Stimulated activated memory B cell treated with anti-CD40 and anti-IgM and Interleukin-4, amounts not matched to agents 10 μg/mL and 1 μg/mL and 100 μg/mL, for 72 hours (primary cell): ENCODE measurements at regions not wholly inside any gene's neighbourhood (a gene's known extent, or its start where the extent isn't known, plus 50 kb on each side); places are given as distances from the start of the nearest gene placed in this dataset.
"Not testable (repeated sequence)": the region's sequence is repeated elsewhere in the genome, so short reads cannot be mapped to it uniquely, and the experiment has no call there.

Source experiments
- ATAC-seq: fragments of 150-1000 bp; cut with Tn5 transposase; 2 replicates; pipeline ENCODE4 v1.10.0; 2021
- H3K27ac Mint-ChIP-seq: one replicate; pipeline ENCODE4 v1.8.0; 2022; ENCODE audit warnings: mild to moderate bottlenecking, mixed read lengths
- H3K27me3 Mint-ChIP-seq: one replicate; pipeline ENCODE4 v1.8.0; 2022; ENCODE audit warnings: mixed read lengths
- H3K36me3 Mint-ChIP-seq: one replicate; pipeline ENCODE4 v1.8.0; 2022; ENCODE audit warnings: mixed read lengths
- H3K4me1 Mint-ChIP-seq: one replicate; pipeline ENCODE4 v1.8.0; 2022; ENCODE audit warnings: mixed read lengths
- H3K4me3 Mint-ChIP-seq: one replicate; pipeline ENCODE4 v1.8.0; 2022; ENCODE audit warnings: mild to moderate bottlenecking, moderate library complexity, mixed read lengths
- H3K9me3 Mint-ChIP-seq: one replicate; pipeline ENCODE4 v1.8.0; 2022; ENCODE audit warnings: mixed read lengths

DNA sequence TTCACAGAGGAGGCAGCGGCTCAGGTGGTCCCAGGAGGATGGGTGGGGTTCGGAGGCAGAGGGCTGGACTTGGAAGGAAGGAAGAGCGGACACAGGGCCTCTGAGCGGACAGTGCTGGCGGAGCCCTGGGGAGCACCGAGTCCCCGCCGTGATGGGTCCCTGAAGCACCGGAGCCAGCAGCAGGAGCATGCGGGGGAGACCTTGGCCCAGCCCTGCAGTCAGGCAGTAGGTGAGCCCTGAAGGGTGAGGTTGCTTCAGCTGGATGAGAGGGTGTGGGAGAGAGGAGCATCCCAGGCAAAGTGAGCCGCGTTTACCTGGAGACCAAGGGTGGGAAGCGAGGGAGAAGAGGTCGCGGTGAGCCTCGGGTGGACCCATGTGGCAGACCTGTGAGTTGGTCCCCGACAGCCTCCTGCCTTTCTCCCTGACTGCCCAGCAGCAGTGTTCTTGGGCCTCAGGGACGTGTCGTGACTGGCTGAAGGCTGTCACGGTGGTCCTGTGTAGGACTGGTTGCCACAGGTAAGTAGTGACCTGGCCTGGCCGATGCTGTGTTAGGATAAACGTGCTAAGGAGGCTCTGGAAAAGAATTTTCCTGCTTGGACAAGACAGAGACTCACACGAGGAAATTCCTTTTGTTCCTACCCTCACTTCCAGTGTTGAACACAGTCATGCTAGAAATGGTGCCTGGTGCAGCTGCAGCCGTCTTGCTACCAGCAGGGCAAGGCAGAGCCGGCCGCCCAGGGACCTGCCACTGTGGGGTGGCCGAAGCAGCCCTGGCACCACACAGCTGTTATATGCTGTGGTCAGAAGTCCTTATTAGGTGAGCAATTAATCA lies 73.0 kb downstream of the RRM2 start:
- Mint-ChIP-seq H3K4me1 (peaks cover 11% of the 10 kb centered on the region), H3K27me3 (no peaks in the 10 kb centered on the region), H3K27ac (no peak overlapping the region), H3K36me3 (no peaks in the 10 kb centered on the region), H3K4me3 (no peak overlapping the region), H3K9me3 (peaks cover 2% of the 10 kb centered on the region)
- ATAC-seq: no peak

DNA sequence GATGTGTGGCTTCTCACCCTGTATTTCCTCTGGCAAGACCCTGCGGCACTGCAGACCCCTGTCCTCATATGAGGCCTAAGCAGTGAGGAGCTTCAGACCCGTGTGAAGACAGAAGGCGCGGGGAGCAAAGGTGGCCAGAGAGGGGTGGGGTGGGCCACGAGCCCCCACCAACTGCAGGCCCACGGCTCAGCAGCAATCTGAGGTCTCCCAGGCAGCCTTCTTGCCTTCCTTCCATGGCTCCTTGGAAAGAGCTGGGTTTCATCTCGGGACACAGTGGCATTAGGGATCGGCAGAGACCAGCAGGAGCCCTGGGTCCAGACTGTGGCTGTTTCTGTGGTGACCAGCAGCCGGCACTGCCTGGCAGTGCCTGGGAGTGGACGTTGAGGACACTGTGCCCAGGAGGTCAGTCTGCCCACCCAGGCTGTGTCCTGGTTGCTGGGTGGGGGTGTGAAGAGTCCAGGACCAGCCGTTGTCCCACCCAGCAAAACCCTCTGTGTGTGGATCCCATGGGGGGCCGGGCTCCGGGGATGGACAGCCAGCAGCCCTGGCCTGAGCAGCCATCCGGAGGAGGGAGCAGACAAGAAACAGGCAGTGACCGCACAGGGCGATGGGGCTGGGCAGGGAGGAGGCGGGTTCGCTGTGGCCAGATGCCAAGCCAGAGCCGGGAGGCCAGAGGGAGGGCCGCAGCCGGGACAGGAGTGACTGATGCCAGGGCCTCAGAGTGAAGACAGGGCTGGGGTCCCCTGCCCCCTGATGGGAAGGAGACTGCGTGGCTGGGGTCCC lies 73.8 kb downstream of the RRM2 start:
- no peak for ATAC-seq
- Mint-ChIP-seq H3K27me3 (no peaks in the 10 kb centered on the region), H3K36me3 (no peaks in the 10 kb centered on the region), H3K27ac (no peak overlapping the region), H3K9me3 (no peaks in the 10 kb centered on the region), H3K4me3 (no peak overlapping the region), H3K4me1 (peaks cover 3% of the 10 kb centered on the region)

DNA sequence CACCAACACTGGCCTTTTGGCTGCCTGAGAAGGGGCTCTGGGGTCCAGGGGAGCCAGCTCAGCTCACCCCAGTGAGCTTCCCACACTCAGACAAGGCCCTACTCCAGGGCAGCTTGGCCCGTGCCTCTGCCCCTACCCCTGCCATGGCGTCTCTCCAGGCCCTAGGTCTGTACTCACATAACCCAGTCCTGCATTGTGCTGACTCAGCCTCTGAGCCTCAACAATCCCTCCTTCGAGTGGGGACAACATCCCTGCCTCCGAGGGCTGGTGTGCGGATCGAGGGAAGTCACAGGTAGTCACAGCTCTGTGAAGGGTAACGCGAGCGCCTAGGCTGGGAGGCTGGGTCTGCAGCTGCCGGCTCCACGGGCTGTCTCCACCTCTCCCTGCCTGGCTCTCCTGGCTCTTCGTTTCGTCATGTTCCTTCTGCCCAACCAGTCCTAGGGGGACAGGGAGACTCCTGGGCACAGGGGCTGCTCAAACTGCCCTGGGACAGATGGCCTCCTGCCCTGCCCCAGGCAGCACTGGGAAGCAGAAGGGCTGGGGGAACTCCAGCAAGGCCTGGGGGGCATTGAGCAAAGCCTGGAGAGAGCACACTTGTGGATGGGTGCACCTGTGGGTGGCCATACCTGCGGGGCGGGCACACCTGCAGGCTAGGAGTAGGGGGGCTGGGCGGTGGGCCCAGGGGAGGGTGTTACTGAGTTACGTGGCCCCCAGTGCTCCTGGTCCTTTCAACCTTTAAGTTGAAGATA lies 74.6 kb downstream of the RRM2 start:
- ATAC-seq: no peak
- H3K4me3 Mint-ChIP-seq: no peak overlapping the region
- no peaks in the 10 kb centered on the region for H3K9me3 Mint-ChIP-seq
- H3K4me1 Mint-ChIP-seq: no peaks in the 10 kb centered on the region
- H3K27ac Mint-ChIP-seq: no peak overlapping the region
- no peaks in the 10 kb centered on the region for H3K27me3 Mint-ChIP-seq
- H3K36me3 Mint-ChIP-seq: no peaks in the 10 kb centered on the region

DNA sequence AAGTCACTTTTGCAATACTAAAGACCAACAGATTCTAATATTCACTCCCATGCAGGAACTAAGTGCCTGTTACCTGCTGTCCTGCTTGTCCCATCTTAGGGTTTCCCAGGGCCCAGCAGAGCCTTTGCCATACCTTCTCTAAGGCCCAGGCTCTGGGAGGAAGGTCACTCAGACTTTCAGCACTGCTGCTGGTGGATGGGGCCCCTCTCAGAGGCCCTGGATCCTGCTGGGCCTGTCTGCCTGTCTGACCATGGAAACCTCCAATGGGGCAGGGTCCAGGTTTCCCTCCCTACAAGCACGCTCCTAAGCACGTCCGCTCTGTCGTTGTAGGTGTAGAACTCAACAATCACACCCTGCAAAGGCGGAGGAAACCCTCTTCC lies 75.1 kb downstream of the RRM2 start:
- no peak overlapping the region for H3K27ac Mint-ChIP-seq
- H3K9me3 Mint-ChIP-seq: no peaks in the 10 kb centered on the region
- no peak for ATAC-seq

DNA sequence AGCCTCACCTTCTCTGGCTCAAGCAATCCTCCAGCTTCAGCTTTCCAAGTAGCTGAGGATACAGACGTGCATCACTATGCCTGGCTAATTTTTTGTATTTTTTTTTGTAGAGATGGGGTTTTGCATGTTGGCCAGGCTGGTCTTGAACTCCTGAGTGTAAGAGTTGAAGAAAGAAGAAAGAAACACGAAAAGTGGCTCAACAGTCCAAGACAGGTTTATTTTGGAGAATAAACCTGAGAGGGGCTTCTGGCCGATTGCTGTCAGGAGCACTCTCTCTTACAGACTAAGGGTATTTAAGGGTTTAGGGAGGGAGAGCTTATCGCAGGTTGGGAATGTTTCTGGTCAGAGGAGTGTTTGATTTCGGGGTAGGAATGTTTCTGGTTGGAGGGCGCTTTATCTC lies 75.9 kb downstream of the RRM2 start:
- H3K36me3 Mint-ChIP-seq, H3K27me3 Mint-ChIP-seq, H3K27ac Mint-ChIP-seq, ATAC-seq, H3K4me3 Mint-ChIP-seq, H3K4me1 Mint-ChIP-seq, H3K9me3 Mint-ChIP-seq: not testable (repeated sequence)

More for the DNA sequence above, 75.1 kb downstream of the RRM2 start:
- Mint-ChIP-seq H3K4me3 (no peak overlapping the region), H3K36me3 (no peaks in the 10 kb centered on the region), H3K4me1 (no peaks in the 10 kb centered on the region), H3K27me3 (no peaks in the 10 kb centered on the region)

DNA sequence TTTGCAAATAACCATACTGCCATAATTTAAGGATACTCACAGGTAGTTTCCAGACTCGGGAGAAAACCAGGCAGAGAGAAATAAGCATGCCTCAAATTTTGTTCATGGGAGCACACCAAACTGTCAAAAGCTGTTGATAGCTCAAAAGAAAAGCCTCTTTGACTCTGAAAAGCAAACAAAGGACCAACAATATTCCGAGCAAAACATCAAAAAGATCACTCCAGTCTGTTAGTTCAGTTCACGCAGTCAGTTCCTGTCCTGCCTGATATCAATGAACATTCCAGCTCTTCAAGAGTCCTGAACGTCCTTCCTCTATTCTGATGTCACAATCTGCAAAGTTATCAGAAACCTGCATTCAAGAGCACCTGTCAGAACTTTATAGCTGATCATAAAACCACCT lies 78.7 kb downstream of the RRM2 start:
- Mint-ChIP-seq H3K36me3 (no peaks in the 10 kb centered on the region), H3K4me3 (no peak overlapping the region), H3K27me3 (no peaks in the 10 kb centered on the region), H3K27ac (no peak overlapping the region), H3K4me1 (no peaks in the 10 kb centered on the region), H3K9me3 (no peaks in the 10 kb centered on the region)
- ATAC-seq: no peak

DNA sequence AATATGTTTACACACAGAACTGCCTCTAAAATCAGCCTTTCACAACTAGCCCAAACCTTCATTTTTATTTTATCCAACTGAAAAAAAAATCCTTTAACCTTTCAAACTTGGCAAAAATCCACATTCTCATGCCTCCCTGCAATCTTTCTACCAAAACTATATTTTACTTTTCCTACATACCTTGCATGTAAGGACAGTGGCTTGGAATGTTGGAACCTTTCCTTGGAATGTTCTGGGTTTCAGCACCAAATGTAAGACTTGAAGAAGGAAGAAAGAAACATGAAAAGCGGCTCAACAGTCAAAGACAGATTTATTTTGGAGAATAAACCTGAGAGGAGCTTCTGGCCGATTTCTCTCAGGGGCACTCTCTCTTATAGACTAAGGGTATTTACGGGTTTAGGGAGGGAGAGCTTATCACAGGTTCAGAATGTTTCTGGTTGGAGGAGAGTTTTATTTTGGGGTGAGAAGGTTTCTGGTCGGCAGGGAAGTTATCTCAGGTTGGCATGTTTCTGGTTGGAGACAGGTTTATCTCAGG lies 79.7 kb downstream of the RRM2 start:
- Mint-ChIP-seq H3K36me3 (no peaks in the 10 kb centered on the region), H3K4me1 (no peaks in the 10 kb centered on the region), H3K4me3 (no peak overlapping the region), H3K9me3 (no peaks in the 10 kb centered on the region), H3K27ac (no peak overlapping the region), H3K27me3 (no peaks in the 10 kb centered on the region)
- ATAC-seq: no peak

DNA sequence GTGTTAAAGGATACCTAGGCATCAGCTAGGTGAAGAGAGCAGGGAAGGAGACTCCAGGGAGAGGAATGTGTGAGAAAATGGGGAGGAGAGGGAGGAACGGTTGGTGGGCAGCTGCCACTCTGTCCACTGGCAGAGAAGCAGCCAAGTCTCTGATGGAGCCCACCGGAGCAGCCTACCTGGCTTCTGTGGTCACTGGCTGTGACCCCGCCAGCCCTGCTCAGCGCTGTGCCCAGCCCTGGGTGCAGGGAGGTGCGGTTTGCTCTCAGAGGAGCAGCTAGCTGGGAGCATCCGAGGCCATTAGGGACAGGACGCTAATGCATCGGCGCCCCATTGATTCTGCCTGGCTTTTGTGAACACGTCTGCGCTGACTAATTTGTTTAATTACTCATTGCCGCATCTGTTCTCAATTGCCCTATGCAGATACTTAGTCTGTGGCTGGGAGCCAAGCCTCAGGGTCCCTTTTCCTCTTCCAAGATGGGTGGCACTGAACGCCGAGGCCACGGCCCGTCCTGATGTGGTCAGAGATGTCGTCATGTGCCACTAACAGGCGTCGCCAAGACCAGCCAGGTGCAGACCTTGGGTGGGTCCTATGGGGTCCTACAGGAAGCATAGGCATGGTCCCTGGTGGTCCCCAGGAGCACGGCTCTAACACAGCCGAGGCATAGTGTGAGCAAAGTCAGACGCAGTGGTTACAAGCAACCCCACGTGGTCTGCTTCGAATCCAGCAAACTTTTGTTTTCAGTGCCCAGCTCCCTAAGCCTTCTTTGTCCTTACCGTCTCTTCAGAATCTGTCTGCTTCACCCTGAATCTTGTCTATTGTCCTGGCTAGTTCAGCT lies 82.0 kb downstream of the RRM2 start:
- H3K4me1 Mint-ChIP-seq: no peaks in the 10 kb centered on the region
- no peak overlapping the region for H3K27ac Mint-ChIP-seq
- no peak overlapping the region for H3K4me3 Mint-ChIP-seq
- no peaks in the 10 kb centered on the region for H3K27me3 Mint-ChIP-seq
- no peaks in the 10 kb centered on the region for H3K9me3 Mint-ChIP-seq
- ATAC-seq: peak; percentile 31
- H3K36me3 Mint-ChIP-seq: no peaks in the 10 kb centered on the region

DNA sequence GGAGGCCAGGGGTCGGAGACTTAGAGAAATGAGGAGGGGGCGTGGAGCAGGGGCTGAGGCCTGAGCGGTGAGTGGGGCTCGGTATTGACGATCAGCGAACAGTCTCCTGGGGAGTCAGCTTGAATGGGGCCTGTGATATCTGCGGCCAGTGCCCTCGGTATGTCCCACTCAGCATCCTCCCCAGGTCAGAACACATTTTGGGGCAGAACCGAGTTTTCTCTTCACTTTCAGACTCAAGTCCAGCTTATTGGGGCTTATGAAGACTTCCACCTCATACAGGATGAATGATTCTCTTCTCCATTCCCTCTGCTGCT lies 82.6 kb downstream of the RRM2 start:
- no peaks in the 10 kb centered on the region for H3K9me3 Mint-ChIP-seq
- H3K36me3 Mint-ChIP-seq: no peaks in the 10 kb centered on the region
- no peaks in the 10 kb centered on the region for H3K27me3 Mint-ChIP-seq
- H3K4me3 Mint-ChIP-seq: no peak overlapping the region
- H3K4me1 Mint-ChIP-seq: no peaks in the 10 kb centered on the region
- no peak for ATAC-seq
- no peak overlapping the region for H3K27ac Mint-ChIP-seq

DNA sequence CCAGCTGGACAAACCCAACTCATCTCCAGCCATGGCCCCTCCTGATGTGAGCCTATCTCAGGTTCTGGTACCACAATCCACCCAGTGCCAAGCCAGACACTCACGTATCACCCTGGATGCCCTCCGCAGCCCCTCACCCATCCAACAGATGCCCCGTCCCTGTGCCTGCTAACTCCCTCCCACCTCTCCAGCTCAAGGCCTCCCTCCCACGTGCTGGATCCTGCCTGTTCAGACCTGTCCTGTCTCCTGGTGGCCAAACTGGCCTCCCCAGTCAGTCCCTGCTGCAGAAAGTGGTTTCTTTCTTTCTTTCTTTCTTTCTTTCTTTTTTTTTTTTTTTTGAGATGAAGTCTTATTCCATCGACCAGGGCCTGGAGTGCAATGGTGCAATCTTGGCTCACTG lies 86.2 kb downstream of the RRM2 start:
- Mint-ChIP-seq H3K9me3 (no peaks in the 10 kb centered on the region), H3K4me3 (no peak overlapping the region), H3K27me3 (no peaks in the 10 kb centered on the region), H3K36me3 (no peaks in the 10 kb centered on the region), H3K4me1 (no peaks in the 10 kb centered on the region), H3K27ac (no peak overlapping the region)
- ATAC-seq: no peak

DNA sequence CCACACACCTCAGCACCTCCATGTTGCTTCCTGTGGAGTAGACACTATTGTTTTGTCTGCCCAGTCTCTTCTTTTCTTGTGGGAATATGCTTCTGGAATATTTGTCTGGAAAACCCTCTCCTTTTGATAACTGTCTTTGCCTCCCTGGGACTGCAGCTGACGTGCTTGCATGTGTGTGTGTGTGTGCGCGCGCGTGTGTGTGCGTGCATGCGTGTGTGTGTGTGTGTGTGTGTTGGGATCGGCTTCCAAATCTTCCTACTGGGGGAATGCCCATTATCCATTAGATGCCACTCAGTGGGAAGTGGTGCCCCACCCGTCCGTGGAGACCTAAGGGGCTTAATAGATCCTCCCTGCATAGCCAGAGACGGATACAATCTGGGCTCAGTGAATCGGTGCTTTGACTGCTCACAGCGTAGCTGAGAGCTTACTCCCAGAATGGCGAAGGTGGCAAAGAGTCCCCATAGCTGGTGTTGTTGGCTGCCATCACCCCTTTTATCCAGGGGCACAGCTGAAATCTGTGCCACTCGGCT lies 86.9 kb downstream of the RRM2 start:
- Mint-ChIP-seq H3K9me3 (no peaks in the 10 kb centered on the region), H3K4me1 (no peaks in the 10 kb centered on the region), H3K36me3 (no peaks in the 10 kb centered on the region), H3K27me3 (no peaks in the 10 kb centered on the region), H3K27ac (no peak overlapping the region), H3K4me3 (no peak overlapping the region)
- ATAC-seq: no peak

DNA sequence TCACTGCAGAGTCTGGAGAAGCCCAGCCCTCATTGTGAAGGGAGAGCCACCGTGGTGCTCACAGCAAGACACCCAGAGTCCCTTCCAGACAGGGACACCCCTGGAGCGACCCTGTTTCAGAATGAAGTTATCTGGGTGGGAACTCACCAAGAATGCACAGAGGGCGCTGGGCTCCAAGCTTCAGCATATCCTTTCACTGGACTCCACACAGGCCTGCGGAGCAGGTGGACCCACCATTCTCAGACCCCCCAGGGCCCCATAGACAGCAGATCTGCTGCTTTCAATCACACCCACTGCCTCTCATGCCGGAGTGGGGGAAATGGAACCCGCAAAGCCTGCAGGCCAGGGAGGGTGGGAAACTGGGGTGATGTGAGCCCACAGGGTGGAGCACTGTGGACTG lies 87.8 kb downstream of the RRM2 start:
- Mint-ChIP-seq H3K4me3 (no peak overlapping the region), H3K27me3 (no peaks in the 10 kb centered on the region), H3K4me1 (no peaks in the 10 kb centered on the region), H3K36me3 (no peaks in the 10 kb centered on the region), H3K9me3 (no peaks in the 10 kb centered on the region), H3K27ac (no peak overlapping the region)
- no peak for ATAC-seq

DNA sequence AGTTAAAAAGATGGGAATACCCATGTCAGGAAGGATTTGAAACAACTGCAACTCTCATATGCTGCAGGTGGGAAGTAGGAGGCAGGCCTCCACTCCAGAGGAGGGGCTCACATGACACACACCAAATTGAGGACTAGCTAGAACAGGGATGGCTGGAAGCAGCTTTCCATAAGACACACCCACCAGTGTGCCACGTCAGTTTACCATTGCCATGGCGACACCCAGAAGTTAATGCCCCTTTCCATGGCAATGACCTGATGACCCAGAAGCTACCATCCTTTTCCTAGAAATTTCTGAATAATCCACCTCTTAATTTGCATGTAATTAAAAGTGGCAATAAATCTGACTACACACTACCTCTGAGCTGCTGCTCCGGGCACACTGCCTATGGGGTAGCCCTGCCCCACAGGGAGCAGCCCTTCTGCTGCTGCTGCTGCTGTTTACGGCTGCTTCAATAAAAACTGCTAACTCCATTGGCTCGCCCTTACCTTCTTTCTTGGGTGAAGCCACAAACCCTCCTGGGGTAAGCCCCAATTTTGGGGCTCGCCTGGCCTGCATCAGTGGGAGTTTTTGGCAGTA lies 89.4 kb downstream of the RRM2 start:
- no peak for ATAC-seq
- Mint-ChIP-seq H3K4me3 (no peak overlapping the region), H3K27ac (no peak overlapping the region), H3K27me3 (no peaks in the 10 kb centered on the region), H3K36me3 (no peaks in the 10 kb centered on the region), H3K4me1 (no peaks in the 10 kb centered on the region), H3K9me3 (no peaks in the 10 kb centered on the region)

DNA sequence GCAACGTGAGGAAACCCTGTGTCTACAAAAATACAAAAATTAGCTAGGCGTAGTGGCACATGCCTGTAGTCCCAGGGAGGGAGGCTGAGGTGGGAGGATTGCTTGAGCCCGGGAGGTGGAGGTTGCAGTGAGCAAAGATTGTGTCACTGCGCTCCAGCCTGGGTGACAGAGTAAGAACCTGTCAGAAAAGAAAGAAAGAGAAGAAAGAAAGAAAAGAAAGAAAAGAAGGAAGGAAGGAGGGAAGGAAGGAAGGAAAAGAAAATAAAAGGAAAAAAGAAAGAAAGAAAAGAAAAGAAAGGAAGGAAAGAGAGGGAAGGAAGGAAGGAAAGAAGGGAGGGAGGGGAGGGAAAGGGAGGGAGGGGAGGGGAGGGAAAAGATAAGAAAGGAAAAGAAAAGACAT lies 89.9 kb upstream of the HPCAL1 start:
- H3K27ac Mint-ChIP-seq: no peak overlapping the region
- no peak overlapping the region for H3K4me3 Mint-ChIP-seq
- H3K36me3 Mint-ChIP-seq: no peaks in the 10 kb centered on the region
- ATAC-seq: no peak
- H3K27me3 Mint-ChIP-seq: no peaks in the 10 kb centered on the region
- no peaks in the 10 kb centered on the region for H3K4me1 Mint-ChIP-seq
- no peaks in the 10 kb centered on the region for H3K9me3 Mint-ChIP-seq
